ENCODE measurements at regions not wholly inside any gene's neighbourhood (a gene's known extent, or its start where the extent isn't known, plus 50 kb on each side); places are given as distances from the start of the nearest gene placed in this dataset.

DNA sequence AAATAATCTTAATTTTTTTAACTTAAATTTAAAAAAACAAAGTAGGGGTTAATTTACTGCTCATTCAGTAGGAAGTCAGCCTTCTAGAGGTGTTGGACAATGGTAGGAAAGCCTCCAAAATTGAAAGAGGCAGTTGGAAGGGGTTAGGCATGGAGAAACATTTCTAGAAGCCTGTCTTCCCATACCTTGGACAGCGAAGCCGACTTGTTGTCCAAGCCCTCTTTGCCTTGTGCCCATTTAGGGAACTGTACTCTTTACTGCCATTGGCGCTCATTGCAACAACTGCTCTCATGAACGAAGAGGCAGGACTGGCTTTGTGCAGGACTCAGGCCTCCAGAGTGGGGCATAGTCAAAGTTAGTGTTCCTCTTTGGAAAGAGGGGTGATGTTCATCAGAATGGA is 333.3 kb downstream of the HRH4 start:
- TF ChIP-seq, protein P1, sequence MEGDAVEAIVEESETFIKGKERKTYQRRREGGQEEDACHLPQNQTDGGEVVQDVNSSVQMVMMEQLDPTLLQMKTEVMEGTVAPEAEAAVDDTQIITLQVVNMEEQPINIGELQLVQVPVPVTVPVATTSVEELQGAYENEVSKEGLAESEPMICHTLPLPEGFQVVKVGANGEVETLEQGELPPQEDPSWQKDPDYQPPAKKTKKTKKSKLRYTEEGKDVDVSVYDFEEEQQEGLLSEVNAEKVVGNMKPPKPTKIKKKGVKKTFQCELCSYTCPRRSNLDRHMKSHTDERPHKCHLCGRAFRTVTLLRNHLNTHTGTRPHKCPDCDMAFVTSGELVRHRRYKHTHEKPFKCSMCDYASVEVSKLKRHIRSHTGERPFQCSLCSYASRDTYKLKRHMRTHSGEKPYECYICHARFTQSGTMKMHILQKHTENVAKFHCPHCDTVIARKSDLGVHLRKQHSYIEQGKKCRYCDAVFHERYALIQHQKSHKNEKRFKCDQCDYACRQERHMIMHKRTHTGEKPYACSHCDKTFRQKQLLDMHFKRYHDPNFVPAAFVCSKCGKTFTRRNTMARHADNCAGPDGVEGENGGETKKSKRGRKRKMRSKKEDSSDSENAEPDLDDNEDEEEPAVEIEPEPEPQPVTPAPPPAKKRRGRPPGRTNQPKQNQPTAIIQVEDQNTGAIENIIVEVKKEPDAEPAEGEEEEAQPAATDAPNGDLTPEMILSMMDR (IDR thresholded peaks at IDR 0.05), result no peak
- TF ChIP-seq POLR2A (IDR thresholded peaks at IDR 0.05), result no peak
